GM19324 (cell line): ENCODE measurements at regions not wholly inside any gene's neighbourhood (a gene's known extent, or its start where the extent isn't known, plus 50 kb on each side); places are given as distances from the start of the nearest gene placed in this dataset.

Experiments used
- ATAC-seq: cut with Tn5 transposase; IDR thresholded peaks from one replicate; pipeline ENCODE4 v1.9.1; 2021; ENCODE audit warnings: mild to moderate bottlenecking, moderate library complexity; ENCODE audit not compliant: unreplicated experiment, low FRiP score

GRCh38 chr14:54335569-54336155, 61.1 kb upstream of the CDKN3 start:
- ATAC-seq = no peak

GRCh38 chr14:54337314-54337713, 59.5 kb upstream of the CDKN3 start:
- no peak for ATAC-seq

DNA sequence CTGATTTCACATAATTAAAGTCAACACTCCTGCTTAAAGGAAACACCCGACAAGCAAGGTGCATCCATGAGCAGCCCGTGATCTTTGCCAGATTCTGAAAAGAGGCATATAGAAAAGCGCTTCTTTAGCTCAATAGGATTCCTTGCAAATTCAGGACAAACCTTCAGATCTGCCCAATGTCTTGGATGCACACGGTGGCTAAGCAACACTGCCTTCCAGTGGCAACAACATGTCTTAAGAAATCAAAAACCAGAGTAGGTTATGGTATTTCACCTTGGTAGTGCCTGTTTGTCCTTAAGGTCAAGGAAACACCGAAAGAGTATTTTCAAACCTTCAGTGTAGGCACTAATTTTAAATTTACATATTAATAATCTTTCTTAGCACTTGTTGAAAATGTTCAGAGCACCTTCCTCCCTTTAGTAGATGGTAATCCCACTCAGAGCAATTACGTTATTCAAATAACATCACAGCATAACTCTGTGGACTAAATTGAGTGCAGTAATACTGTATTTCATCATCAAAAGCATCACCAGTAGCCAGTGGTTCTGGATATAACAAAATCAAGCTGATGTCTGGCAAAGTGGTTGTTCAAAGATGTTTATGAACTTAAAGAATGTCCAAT, 58.0 kb upstream of the CDKN3 start:
- no peak for ATAC-seq

DNA sequence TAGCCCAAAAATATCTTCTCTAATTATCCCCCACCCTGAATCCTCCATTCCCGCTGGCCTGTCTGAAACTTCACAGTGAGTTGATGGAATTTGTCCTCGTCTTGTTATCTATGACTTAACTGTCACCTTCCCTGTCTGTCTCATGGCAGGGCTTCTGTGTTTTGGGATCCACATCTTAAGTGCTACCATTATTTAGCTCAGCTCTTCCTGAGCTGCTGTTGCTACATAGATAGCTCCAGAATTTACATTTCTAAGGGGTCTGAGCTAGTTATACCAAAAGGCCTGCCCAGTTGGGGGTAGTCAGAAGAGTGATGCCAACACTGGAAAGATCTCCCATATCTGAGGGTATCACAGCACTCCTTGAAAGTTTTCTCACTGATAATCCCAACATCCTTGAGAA, 57.0 kb upstream of the CDKN3 start:
- no peak for ATAC-seq

GRCh38 chr14:54342806-54343205, 54.0 kb upstream of the CDKN3 start:
- no peak for ATAC-seq

DNA sequence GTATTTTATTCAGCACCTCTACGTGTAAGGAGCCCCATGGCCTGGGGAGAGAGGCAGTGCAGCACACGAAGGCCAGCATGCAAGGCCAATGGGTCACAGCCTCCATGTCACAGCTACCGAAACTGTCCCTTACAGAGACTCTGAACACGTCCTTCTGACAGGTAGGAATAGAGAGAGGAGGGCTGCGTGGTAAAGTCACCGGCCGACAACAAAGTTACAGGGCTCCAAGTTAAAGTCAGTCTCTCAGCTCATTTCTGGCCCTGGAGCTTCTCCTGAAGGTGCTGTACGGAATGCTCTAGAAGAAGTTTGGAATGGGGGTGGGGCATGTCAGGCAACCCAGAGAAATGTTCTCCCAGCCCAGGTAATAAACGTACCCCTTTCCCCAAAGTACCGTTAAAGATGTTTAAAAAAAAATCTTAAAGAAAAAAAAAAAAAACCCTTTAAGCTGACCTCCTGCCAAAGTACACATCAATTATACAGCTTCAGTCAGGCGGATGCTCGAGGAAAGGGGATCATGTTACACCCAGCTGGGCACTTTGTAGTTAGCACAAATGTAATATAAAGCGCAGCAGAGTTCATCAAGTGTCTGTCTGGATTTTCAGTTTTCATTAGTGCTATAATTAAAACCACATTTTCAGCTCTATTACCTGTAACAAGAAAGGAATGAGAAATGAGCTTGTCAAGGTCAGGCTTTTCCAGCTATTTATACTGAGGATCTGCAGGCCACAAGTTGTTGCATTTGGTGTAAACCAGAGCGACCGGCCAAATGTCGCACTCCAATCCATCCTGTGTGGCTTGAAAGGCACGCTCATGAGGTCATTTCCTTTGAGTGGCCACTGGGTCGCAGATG, 53.3 kb upstream of the CDKN3 start:
- ATAC-seq = no peak

DNA sequence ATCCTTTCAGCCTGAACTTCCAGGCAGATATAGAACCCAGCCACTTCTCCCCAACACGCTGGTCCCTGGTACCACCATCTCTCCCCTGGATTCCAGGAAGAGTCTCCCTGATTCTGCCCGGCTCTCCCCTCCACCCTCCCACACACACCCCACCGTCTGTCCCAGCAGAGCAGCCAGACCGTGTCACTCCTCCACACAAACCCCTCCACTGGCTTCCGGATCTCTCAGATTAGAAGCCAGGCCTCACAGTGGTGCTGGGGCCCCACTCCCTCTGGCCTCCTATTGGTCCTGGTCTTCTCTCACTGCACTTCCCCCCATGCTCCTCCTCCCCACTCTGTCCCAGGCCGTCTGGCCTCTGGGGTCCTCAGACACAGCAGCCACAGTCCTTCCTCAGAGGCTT, 52.4 kb upstream of the CDKN3 start:
- no peak for ATAC-seq

DNA sequence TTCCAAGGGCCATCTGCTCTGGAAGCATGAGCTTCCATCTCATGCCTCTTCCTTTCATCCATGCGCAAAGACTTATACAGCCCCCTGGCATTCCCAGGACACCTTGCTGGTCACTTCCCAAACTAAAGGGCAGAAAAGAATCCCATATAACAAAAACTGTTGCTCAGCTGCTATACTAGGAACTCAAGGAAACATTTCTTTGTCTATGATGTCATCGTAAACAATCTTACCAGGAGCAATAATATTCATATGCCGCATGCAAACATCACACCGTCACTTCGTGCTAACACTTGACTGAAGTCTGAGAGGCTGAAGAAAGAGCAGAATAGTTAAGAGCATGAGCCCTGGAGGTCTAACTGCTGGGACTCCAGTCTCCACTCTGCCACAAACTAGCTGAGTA, 50.5 kb upstream of the CDKN3 start:
- no peak for ATAC-seq
